ENCODE measurements at regions not wholly inside any gene's neighbourhood (a gene's known extent, or its start where the extent isn't known, plus 50 kb on each side); places are given as distances from the start of the nearest gene placed in this dataset.

- peaks cover 10% of the 10 kb centered on the region for H3K9me3 Mint-ChIP-seq
- H3K27ac Mint-ChIP-seq = no peak overlapping the region
- no peaks in the 10 kb centered on the region for H3K36me3 Mint-ChIP-seq (ENCODE audit: low read depth)
- H3K4me1 Mint-ChIP-seq = no peaks in the 10 kb centered on the region
- ChIA-PET CTCF (no interaction called here), POLR2A (no interaction called here)
- no peak for DNase-seq
- no peak overlapping the region for H3K4me3 Mint-ChIP-seq
- H3K27me3 Mint-ChIP-seq = no peaks in the 10 kb centered on the region
Observed at GRCh38 chr6:48881551-48881950, 581.5 kb downstream of the MMUT start.

- H3K36me3 Mint-ChIP-seq (ENCODE audit: low read depth) = no peaks in the 10 kb centered on the region
- POLR2A ChIA-PET = no interaction called here
- H3K27me3 Mint-ChIP-seq = no peaks in the 10 kb centered on the region
- DNase-seq = no peak
- H3K4me1 Mint-ChIP-seq = no peaks in the 10 kb centered on the region
- no peak overlapping the region for H3K4me3 Mint-ChIP-seq
- H3K9me3 Mint-ChIP-seq = peaks cover 8% of the 10 kb centered on the region
- no peak overlapping the region for H3K27ac Mint-ChIP-seq
- CTCF ChIA-PET = no interaction called here
Observed at GRCh38 chr6:48869595-48869994, 593.5 kb downstream of the MMUT start.

- ChIA-PET CTCF (no interaction called here), POLR2A (no interaction called here)
- no peaks in the 10 kb centered on the region for H3K27me3 Mint-ChIP-seq
- no peak for DNase-seq
- no peak overlapping the region for H3K27ac Mint-ChIP-seq
- H3K4me1 Mint-ChIP-seq = no peaks in the 10 kb centered on the region
- no peaks in the 10 kb centered on the region for H3K36me3 Mint-ChIP-seq (ENCODE audit: low read depth)
- no peak overlapping the region for H3K4me3 Mint-ChIP-seq
- peaks cover 9% of the 10 kb centered on the region for H3K9me3 Mint-ChIP-seq
Observed at GRCh38 chr6:48866682-48867081, 596.4 kb downstream of the MMUT start.

- no peak for DNase-seq
- Mint-ChIP-seq H3K36me3 (ENCODE audit: low read depth) (no peaks in the 10 kb centered on the region), H3K4me1 (no peaks in the 10 kb centered on the region), H3K27ac (no peak overlapping the region), H3K27me3 (no peaks in the 10 kb centered on the region), H3K4me3 (no peak overlapping the region), H3K9me3 (peaks cover 11% of the 10 kb centered on the region)
- POLR2A ChIA-PET = no interaction called here
- CTCF ChIA-PET = no interaction called here
Observed at GRCh38 chr6:48860175-48860574, 602.9 kb downstream of the MMUT start.

GRCh38 chr6:48859562-48860123 is 603.4 kb downstream of the MMUT start:
- H3K27ac Mint-ChIP-seq = no peak overlapping the region
- peaks cover 7% of the 10 kb centered on the region for H3K9me3 Mint-ChIP-seq
- H3K4me3 Mint-ChIP-seq = no peak overlapping the region
- ChIA-PET CTCF (no interaction called here), POLR2A (no interaction called here)
- no peaks in the 10 kb centered on the region for H3K36me3 Mint-ChIP-seq (ENCODE audit: low read depth)
- no peak for DNase-seq
- no peaks in the 10 kb centered on the region for H3K4me1 Mint-ChIP-seq
- H3K27me3 Mint-ChIP-seq = no peaks in the 10 kb centered on the region

GRCh38 chr6:48845219-48845618 is 617.8 kb downstream of the MMUT start:
- no peaks in the 10 kb centered on the region for H3K36me3 Mint-ChIP-seq (ENCODE audit: low read depth)
- CTCF ChIA-PET = no interaction called here
- H3K9me3 Mint-ChIP-seq = peaks cover 17% of the 10 kb centered on the region
- no peak overlapping the region for H3K27ac Mint-ChIP-seq
- no peaks in the 10 kb centered on the region for H3K4me1 Mint-ChIP-seq
- DNase-seq = no peak
- no peak overlapping the region for H3K4me3 Mint-ChIP-seq
- POLR2A ChIA-PET = no interaction called here
- H3K27me3 Mint-ChIP-seq = no peaks in the 10 kb centered on the region

GRCh38 chr6:48844696-48845095 is 618.4 kb downstream of the MMUT start:
- Mint-ChIP-seq H3K4me1 (no peaks in the 10 kb centered on the region), H3K27ac (no peak overlapping the region), H3K36me3 (ENCODE audit: low read depth) (no peaks in the 10 kb centered on the region), H3K9me3 (peaks cover 17% of the 10 kb centered on the region), H3K27me3 (no peaks in the 10 kb centered on the region), H3K4me3 (no peak overlapping the region)
- ChIA-PET CTCF (no interaction called here), POLR2A (no interaction called here)
- no peak for DNase-seq

GRCh38 chr6:48840896-48841295 is 622.2 kb downstream of the MMUT start:
- CTCF ChIA-PET = no interaction called here
- DNase-seq = no peak
- POLR2A ChIA-PET = no interaction called here
- no peak overlapping the region for H3K4me3 Mint-ChIP-seq
- no peaks in the 10 kb centered on the region for H3K27me3 Mint-ChIP-seq
- no peak overlapping the region for H3K27ac Mint-ChIP-seq
- H3K9me3 Mint-ChIP-seq = peaks cover 4% of the 10 kb centered on the region
- no peaks in the 10 kb centered on the region for H3K4me1 Mint-ChIP-seq
- no peaks in the 10 kb centered on the region for H3K36me3 Mint-ChIP-seq (ENCODE audit: low read depth)

GRCh38 chr6:48839206-48839605 is 623.8 kb downstream of the MMUT start:
- H3K4me3 Mint-ChIP-seq = no peak overlapping the region
- no peak for DNase-seq
- no peaks in the 10 kb centered on the region for H3K36me3 Mint-ChIP-seq (ENCODE audit: low read depth)
- H3K4me1 Mint-ChIP-seq = no peaks in the 10 kb centered on the region
- no peaks in the 10 kb centered on the region for H3K27me3 Mint-ChIP-seq
- CTCF ChIA-PET = no interaction called here
- H3K9me3 Mint-ChIP-seq = peaks cover 4% of the 10 kb centered on the region
- no peak overlapping the region for H3K27ac Mint-ChIP-seq
- POLR2A ChIA-PET = no interaction called here

- ChIA-PET CTCF (no interaction called here), POLR2A (no interaction called here)
- H3K9me3 Mint-ChIP-seq = peaks cover 2% of the 10 kb centered on the region
- H3K27ac Mint-ChIP-seq = no peak overlapping the region
- DNase-seq = no peak
- H3K4me3 Mint-ChIP-seq = no peak overlapping the region
- no peaks in the 10 kb centered on the region for H3K27me3 Mint-ChIP-seq
- H3K36me3 Mint-ChIP-seq (ENCODE audit: low read depth) = no peaks in the 10 kb centered on the region
- H3K4me1 Mint-ChIP-seq = no peaks in the 10 kb centered on the region
Observed at GRCh38 chr6:48837744-48838143, 625.3 kb downstream of the MMUT start.

GRCh38 chr6:48835421-48835958 is 627.6 kb downstream of the MMUT start:
- Mint-ChIP-seq H3K27me3 (no peaks in the 10 kb centered on the region), H3K27ac (no peak overlapping the region), H3K4me3 (no peak overlapping the region), H3K4me1 (no peaks in the 10 kb centered on the region), H3K9me3 (peaks cover 2% of the 10 kb centered on the region), H3K36me3 (ENCODE audit: low read depth) (no peaks in the 10 kb centered on the region)
- ChIA-PET CTCF (interaction anchor here (0.5 kb wide), 1 partner anchor 32 kb away, joined by 4 read pairs; no protein-coding TSS in a partner anchor), POLR2A (no interaction called here)
- no peak for DNase-seq

- no peaks in the 10 kb centered on the region for H3K36me3 Mint-ChIP-seq (ENCODE audit: low read depth)
Observed at GRCh38 chr6:48834706-48835105, 628.3 kb downstream of the MMUT start.

GRCh38 chr6:48833916-48834315 is 629.1 kb downstream of the MMUT start:
- ChIA-PET POLR2A (no interaction called here), CTCF (no interaction called here)
- H3K4me1 Mint-ChIP-seq = no peaks in the 10 kb centered on the region
- H3K36me3 Mint-ChIP-seq (ENCODE audit: low read depth) = no peaks in the 10 kb centered on the region
- no peaks in the 10 kb centered on the region for H3K27me3 Mint-ChIP-seq
- H3K9me3 Mint-ChIP-seq = no peaks in the 10 kb centered on the region
- no peak overlapping the region for H3K27ac Mint-ChIP-seq
- DNase-seq = no peak
- H3K4me3 Mint-ChIP-seq = no peak overlapping the region

More at GRCh38 chr6:48834706-48835105, 628.3 kb downstream of the MMUT start:
- POLR2A ChIA-PET = no interaction called here
- no peak overlapping the region for H3K27ac Mint-ChIP-seq
- H3K27me3 Mint-ChIP-seq = no peaks in the 10 kb centered on the region
- H3K9me3 Mint-ChIP-seq = no peaks in the 10 kb centered on the region
- no peak for DNase-seq
- H3K4me1 Mint-ChIP-seq = no peaks in the 10 kb centered on the region
- CTCF ChIA-PET = no interaction called here
- H3K4me3 Mint-ChIP-seq = no peak overlapping the region

- H3K36me3 Mint-ChIP-seq (ENCODE audit: low read depth) = no peaks in the 10 kb centered on the region
- CTCF ChIA-PET = no interaction called here
Observed at GRCh38 chr6:48826901-48827701, 636.0 kb downstream of the MMUT start.

More at GRCh38 chr6:48826901-48827701, 636.0 kb downstream of the MMUT start:
- Mint-ChIP-seq H3K27me3 (no peaks in the 10 kb centered on the region), H3K9me3 (peaks cover 14% of the 10 kb centered on the region), H3K4me1 (no peaks in the 10 kb centered on the region), H3K27ac (no peak overlapping the region), H3K4me3 (no peak overlapping the region)
- no peak for DNase-seq
- POLR2A ChIA-PET = no interaction called here

All from activated CD4-positive, alpha-beta memory T cell treated with anti-CD3 and anti-CD28 coated beads, Interleukin-2, amount 10 ng/mL, durations not matched to agents 7 days and 5 days (primary cell).